ENCODE measurements at regions not wholly inside any gene's neighbourhood (a gene's known extent, or its start where the extent isn't known, plus 50 kb on each side); places are given as distances from the start of the nearest gene placed in this dataset.

GRCh38 chr5:162429142-162429541 is 361.6 kb downstream of the GABRG2 start:
- Histone ChIP-seq H3K4ac (ENCODE audit: low read depth, low read length) (no peak overlapping the region), H4K5ac (ENCODE audit: insufficient read length, low read depth, low read length) (no peak overlapping the region), H4K8ac (replicated peaks; ENCODE audit: insufficient read length, low read depth, low read length) (no peak overlapping the region), H3K9ac (ENCODE audit: extremely low read depth, insufficient read length, low read length) (no peak overlapping the region), H2AFZ (ENCODE audit: low read length) (no peak overlapping the region), H2BK20ac (ENCODE audit: low read depth, low read length, poor library complexity, severe bottlenecking) (no peak overlapping the region), H3K23ac (ENCODE audit: insufficient read length, low read depth, low read length) (no peak overlapping the region), H2AK5ac (ENCODE audit: insufficient read length, low read length) (no peak overlapping the region), H3K4me1 (ENCODE audit: insufficient read depth, low read length) (no peaks in the 10 kb centered on the region), H4K91ac (ENCODE audit: insufficient read length, low read depth, low read length) (no peak overlapping the region), H3K14ac (ENCODE audit: insufficient read depth, low read length) (no peak overlapping the region), H3K9me3 (ENCODE audit: control insufficient read depth, low read depth, low read length) (no peaks in the 10 kb centered on the region), H2BK120ac (ENCODE audit: low read depth, low read length, poor library complexity, severe bottlenecking) (no peak overlapping the region), H3T11ph (ENCODE audit: low read length) (no peak overlapping the region), H3K4me2 (ENCODE audit: insufficient read depth, insufficient read length, low read length) (no peak overlapping the region), H3K79me2 (ENCODE audit: insufficient read depth, low read length) (no peaks in the 10 kb centered on the region), H3K27ac (ENCODE audit: insufficient read length, low read depth, low read length) (no peak overlapping the region), H3K56ac (ENCODE audit: insufficient read length, low read depth, low read length) (no peak overlapping the region), H4K20me1 (ENCODE audit: control insufficient read depth, insufficient read depth, insufficient read length) (no peaks in the 10 kb centered on the region), H2BK12ac (ENCODE audit: insufficient read length, low read depth, low read length) (no peak overlapping the region), H3K23me2 (ENCODE audit: insufficient read length, low read depth, low read length, poor library complexity, severe bottlenecking) (no peaks in the 10 kb centered on the region), H3K18ac (ENCODE audit: insufficient read length, low read depth, low read length) (no peak overlapping the region), H2BK15ac (ENCODE audit: low read depth, low read length) (no peak overlapping the region), H2BK5ac (ENCODE audit: insufficient read length, low read length) (no peak overlapping the region), H3K79me1 (ENCODE audit: insufficient read depth, low read depth, low read length, poor library complexity, severe bottlenecking) (no peaks in the 10 kb centered on the region), H3K27me3 (ENCODE audit: insufficient read depth, low read length) (no peaks in the 10 kb centered on the region)
- H3K4me3 Mint-ChIP-seq, result no peak overlapping the region
- no peak for DNase-seq
- no peaks in the 10 kb centered on the region for H3K36me3 Mint-ChIP-seq (ENCODE audit: insufficient read depth in 1 of 3, low read depth in 3 of 3)
- H3K27ac Mint-ChIP-seq, result no peak overlapping the region
- no peak for TF ChIP-seq CTCF (conservative IDR thresholded peaks at IDR 0.05)
- no peaks in the 10 kb centered on the region for H3K27me3 Mint-ChIP-seq (ENCODE audit: low read depth)
- H3K9me3 Mint-ChIP-seq, result no peaks in the 10 kb centered on the region
- H3K4me1 Mint-ChIP-seq, result no peaks in the 10 kb centered on the region
